HL-60 (cell line): ENCODE measurements at regions not wholly inside any gene's neighbourhood (a gene's known extent, or its start where the extent isn't known, plus 50 kb on each side); places are given as distances from the start of the nearest gene placed in this dataset.

Experiments used
- DNase-seq, 2 experiments: peaks; one replicate each; pipeline ENCODE4 v3.0.0-alpha.2; 2010 to 2020; ENCODE audit warnings: low read depth in 1 of 2, low spot score in 1 of 2
- H3K27ac ChIP-seq: fragments of 250-450 bp; sonication (Bioruptor Pico); replicated peaks from 2 replicates; pipeline ENCODE4 v1.5.1; 2020; ENCODE audit warnings: mild to moderate bottlenecking, moderate library complexity
- H3K27me3 ChIP-seq: fragments of 250-450 bp; sonication (Bioruptor Pico); 2 replicates; pipeline ENCODE4 v1.5.1; 2021; ENCODE audit warnings: mild to moderate bottlenecking, moderate library complexity; ENCODE audit not compliant: insufficient read depth, poor library complexity, severe bottlenecking
- H3K4me3 ChIP-seq: replicated peaks from 2 replicates; pipeline ENCODE4 v1.5.1; 2011; ENCODE audit warnings: mild to moderate bottlenecking, control low read depth, low read length; ENCODE audit not compliant: insufficient read depth
- GABPA ChIP-seq: IDR thresholded peaks from 2 replicates; pipeline ENCODE4 v1.6.1; 2012; ENCODE audit warnings: low read depth
- POLR2AphosphoS5 ChIP-seq: IDR thresholded peaks from 2 replicates; pipeline ENCODE4 v1.6.1; 2012; ENCODE audit warnings: low read depth
- SPI1 ChIP-seq: IDR thresholded peaks from 2 replicates; pipeline ENCODE4 v1.6.1; 2012; ENCODE audit warnings: low read depth, mild to moderate bottlenecking, borderline replicate concordance
- TF ChIP-seq, protein P1 (sequence below): IDR thresholded peaks from 2 replicates; pipeline ENCODE4 v1.6.1; 2012; ENCODE audit warnings: low read depth; ENCODE audit not compliant: insufficient replicate concordance
- TF ChIP-seq, protein P2 (sequence below): IDR thresholded peaks from one replicate; pipeline ENCODE4 v1.5.1; 2011; ENCODE audit warnings: low read length, control low read depth, inconsistent platforms; ENCODE audit not compliant: insufficient read depth

DNA sequence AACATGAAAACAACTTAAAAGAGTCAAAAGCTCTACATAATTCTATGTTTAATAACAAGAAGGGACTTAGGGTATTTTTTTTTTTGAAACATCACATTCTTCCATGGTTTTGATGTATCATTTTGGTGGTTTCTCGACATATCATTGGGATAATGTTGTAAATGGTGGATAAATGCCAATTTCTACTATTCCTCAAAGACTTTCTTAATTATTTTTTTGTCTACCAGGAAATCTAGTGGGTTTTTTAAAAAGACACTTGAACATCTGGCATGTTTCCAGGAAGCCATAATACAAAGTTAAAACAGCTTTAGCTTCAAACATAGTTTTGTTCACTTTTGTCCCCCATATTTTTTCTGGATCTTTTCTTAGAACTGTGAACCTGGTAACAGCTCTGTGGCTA lies 200.4 kb downstream of the DKK1 start:
- no peak for DNase-seq
- Histone ChIP-seq H3K27ac (no peak overlapping the region), H3K27me3 (no peaks in the 10 kb centered on the region), H3K4me3 (no peak overlapping the region)
- TF ChIP-seq, protein P1, sequence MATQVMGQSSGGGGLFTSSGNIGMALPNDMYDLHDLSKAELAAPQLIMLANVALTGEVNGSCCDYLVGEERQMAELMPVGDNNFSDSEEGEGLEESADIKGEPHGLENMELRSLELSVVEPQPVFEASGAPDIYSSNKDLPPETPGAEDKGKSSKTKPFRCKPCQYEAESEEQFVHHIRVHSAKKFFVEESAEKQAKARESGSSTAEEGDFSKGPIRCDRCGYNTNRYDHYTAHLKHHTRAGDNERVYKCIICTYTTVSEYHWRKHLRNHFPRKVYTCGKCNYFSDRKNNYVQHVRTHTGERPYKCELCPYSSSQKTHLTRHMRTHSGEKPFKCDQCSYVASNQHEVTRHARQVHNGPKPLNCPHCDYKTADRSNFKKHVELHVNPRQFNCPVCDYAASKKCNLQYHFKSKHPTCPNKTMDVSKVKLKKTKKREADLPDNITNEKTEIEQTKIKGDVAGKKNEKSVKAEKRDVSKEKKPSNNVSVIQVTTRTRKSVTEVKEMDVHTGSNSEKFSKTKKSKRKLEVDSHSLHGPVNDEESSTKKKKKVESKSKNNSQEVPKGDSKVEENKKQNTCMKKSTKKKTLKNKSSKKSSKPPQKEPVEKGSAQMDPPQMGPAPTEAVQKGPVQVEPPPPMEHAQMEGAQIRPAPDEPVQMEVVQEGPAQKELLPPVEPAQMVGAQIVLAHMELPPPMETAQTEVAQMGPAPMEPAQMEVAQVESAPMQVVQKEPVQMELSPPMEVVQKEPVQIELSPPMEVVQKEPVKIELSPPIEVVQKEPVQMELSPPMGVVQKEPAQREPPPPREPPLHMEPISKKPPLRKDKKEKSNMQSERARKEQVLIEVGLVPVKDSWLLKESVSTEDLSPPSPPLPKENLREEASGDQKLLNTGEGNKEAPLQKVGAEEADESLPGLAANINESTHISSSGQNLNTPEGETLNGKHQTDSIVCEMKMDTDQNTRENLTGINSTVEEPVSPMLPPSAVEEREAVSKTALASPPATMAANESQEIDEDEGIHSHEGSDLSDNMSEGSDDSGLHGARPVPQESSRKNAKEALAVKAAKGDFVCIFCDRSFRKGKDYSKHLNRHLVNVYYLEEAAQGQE, result no peak
- TF ChIP-seq POLR2AphosphoS5 (no peak), SPI1 (no peak)
- TF ChIP-seq, protein P2, sequence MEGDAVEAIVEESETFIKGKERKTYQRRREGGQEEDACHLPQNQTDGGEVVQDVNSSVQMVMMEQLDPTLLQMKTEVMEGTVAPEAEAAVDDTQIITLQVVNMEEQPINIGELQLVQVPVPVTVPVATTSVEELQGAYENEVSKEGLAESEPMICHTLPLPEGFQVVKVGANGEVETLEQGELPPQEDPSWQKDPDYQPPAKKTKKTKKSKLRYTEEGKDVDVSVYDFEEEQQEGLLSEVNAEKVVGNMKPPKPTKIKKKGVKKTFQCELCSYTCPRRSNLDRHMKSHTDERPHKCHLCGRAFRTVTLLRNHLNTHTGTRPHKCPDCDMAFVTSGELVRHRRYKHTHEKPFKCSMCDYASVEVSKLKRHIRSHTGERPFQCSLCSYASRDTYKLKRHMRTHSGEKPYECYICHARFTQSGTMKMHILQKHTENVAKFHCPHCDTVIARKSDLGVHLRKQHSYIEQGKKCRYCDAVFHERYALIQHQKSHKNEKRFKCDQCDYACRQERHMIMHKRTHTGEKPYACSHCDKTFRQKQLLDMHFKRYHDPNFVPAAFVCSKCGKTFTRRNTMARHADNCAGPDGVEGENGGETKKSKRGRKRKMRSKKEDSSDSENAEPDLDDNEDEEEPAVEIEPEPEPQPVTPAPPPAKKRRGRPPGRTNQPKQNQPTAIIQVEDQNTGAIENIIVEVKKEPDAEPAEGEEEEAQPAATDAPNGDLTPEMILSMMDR, result no peak

DNA sequence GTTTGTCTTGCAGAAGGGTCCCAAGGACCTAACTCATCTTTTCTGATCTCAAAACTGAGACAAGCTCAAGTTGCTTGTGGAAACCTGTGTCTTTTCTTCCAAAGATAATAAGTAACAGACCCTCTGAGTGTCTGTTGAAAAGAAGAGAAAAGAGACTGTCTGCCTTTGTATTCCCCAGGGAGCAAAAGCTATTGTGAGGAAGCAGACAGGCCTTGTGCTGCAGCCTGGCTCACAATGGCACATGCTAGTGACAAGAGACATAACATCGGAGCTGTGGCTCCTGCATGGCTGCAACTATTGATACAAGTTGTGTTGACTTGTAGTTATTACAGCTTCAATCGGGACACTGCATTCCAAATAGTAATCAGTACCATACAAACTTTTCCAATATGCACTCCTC lies 202.9 kb downstream of the DKK1 start:
- H3K27me3 ChIP-seq, result no peaks in the 10 kb centered on the region
- TF ChIP-seq SPI1 (no peak), GABPA (no peak), POLR2AphosphoS5 (no peak)
- TF ChIP-seq, protein P2, result no peak
- TF ChIP-seq, protein P1, result no peak

DNA sequence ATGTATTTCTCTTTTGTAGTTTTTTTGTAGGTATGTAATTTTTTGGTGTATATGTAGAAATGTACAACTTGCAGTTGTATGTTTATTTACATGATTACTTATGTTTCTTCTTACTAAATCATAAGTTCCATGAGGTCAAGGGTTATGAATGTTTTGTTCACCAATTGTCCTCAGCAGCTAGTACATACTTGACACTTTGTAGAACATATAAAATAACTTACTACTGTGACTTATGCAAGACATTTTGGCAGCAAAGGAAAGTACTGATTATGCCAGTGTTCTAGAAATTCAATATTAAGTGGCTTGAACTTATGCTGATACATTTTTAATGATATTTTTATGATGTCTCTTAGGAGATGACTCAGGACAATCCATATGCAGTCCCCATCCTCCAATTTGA lies 209.6 kb downstream of the DKK1 start:
- TF ChIP-seq, protein P1, result no peak
- TF ChIP-seq, protein P2, result no peak
- TF ChIP-seq SPI1 (no peak), GABPA (no peak), POLR2AphosphoS5 (no peak)
- no peak for DNase-seq
- H3K27ac ChIP-seq, result no peak overlapping the region
- no peak overlapping the region for H3K4me3 ChIP-seq
- H3K27me3 ChIP-seq, result no peaks in the 10 kb centered on the region

More for the DNA sequence above, 202.9 kb downstream of the DKK1 start:
- Histone ChIP-seq H3K4me3 (no peak overlapping the region), H3K27ac (no peak overlapping the region)
- no peak for DNase-seq
